Nephron progenitor cell (in vitro differentiated cells): ENCODE measurements at regions not wholly inside any gene's neighbourhood (a gene's known extent, or its start where the extent isn't known, plus 50 kb on each side); places are given as distances from the start of the nearest gene placed in this dataset.

Experiments
- DNase-seq: peaks from one replicate; pipeline ENCODE4 v3.0.0; 2021
- H3K27ac Mint-ChIP-seq: 2 replicates; pipeline ENCODE4 v1.8.0; 2021; ENCODE audit warnings: mild to moderate bottlenecking, moderate library complexity, mixed read lengths
- H3K27me3 Mint-ChIP-seq: 2 replicates; pipeline ENCODE4 v1.8.0; 2021; ENCODE audit warnings: mild to moderate bottlenecking, low read depth, mixed read lengths; ENCODE audit not compliant: poor library complexity
- H3K36me3 Mint-ChIP-seq: 2 replicates; pipeline ENCODE4 v1.8.0; 2021; ENCODE audit warnings: low read depth, mixed read lengths
- H3K4me1 Mint-ChIP-seq: 2 replicates; pipeline ENCODE4 v1.8.0; 2021; ENCODE audit warnings: mixed read lengths
- H3K4me3 Mint-ChIP-seq: 2 replicates; pipeline ENCODE4 v1.8.0; 2021; ENCODE audit warnings: mild to moderate bottlenecking, moderate library complexity, mixed read lengths
- H3K9me3 Mint-ChIP-seq: 2 replicates; pipeline ENCODE4 v1.8.0; 2021; ENCODE audit warnings: mild to moderate bottlenecking, moderate library complexity, mixed read lengths
- CTCF ChIP-seq: fragments of 200-600 bp; sonication (generic); IDR thresholded peaks from 2 replicates; pipeline ENCODE4 v1.5.0; 2021; ENCODE audit warnings: antibody characterized with exemption

- H3K27ac Mint-ChIP-seq = peak overlapping the region; percentile 26
These were observed 121.1 kb downstream of the PDCD6IP start for GRCh38 chr3:33919312-33920120.

GRCh38 chr3:33920511-33920910 is 122.1 kb downstream of the PDCD6IP start:
- H3K27me3 Mint-ChIP-seq = peaks cover 4% of the 10 kb centered on the region
- H3K36me3 Mint-ChIP-seq = no peaks in the 10 kb centered on the region
- H3K27ac Mint-ChIP-seq = no peak overlapping the region
- peaks cover 26% of the 10 kb centered on the region for H3K4me1 Mint-ChIP-seq
- H3K9me3 Mint-ChIP-seq = no peaks in the 10 kb centered on the region
- DNase-seq = no peak
- TF ChIP-seq CTCF = no peak
- no peak overlapping the region for H3K4me3 Mint-ChIP-seq

More at GRCh38 chr3:33919312-33920120, 121.1 kb downstream of the PDCD6IP start:
- H3K36me3 Mint-ChIP-seq = no peaks in the 10 kb centered on the region
- H3K4me1 Mint-ChIP-seq = peaks cover 35% of the 10 kb centered on the region
- DNase-seq = no peak
- H3K9me3 Mint-ChIP-seq = no peaks in the 10 kb centered on the region
- no peak for TF ChIP-seq CTCF
- no peak overlapping the region for H3K4me3 Mint-ChIP-seq
- H3K27me3 Mint-ChIP-seq = peaks cover 3% of the 10 kb centered on the region

GRCh38 chr3:33921608-33922007 is 123.2 kb downstream of the PDCD6IP start:
- Mint-ChIP-seq H3K27me3 (peaks cover 4% of the 10 kb centered on the region), H3K27ac (no peak overlapping the region), H3K9me3 (no peaks in the 10 kb centered on the region), H3K36me3 (no peaks in the 10 kb centered on the region), H3K4me1 (peaks cover 19% of the 10 kb centered on the region), H3K4me3 (no peak overlapping the region)
- no peak for DNase-seq
- no peak for TF ChIP-seq CTCF

GRCh38 chr3:33926998-33927605 is 128.7 kb downstream of the PDCD6IP start:
- H3K4me1 Mint-ChIP-seq = peaks cover 26% of the 10 kb centered on the region
- DNase-seq = no peak
- H3K9me3 Mint-ChIP-seq = no peaks in the 10 kb centered on the region
- no peak overlapping the region for H3K4me3 Mint-ChIP-seq
- TF ChIP-seq CTCF = no peak
- H3K27me3 Mint-ChIP-seq = peaks cover 4% of the 10 kb centered on the region
- no peaks in the 10 kb centered on the region for H3K36me3 Mint-ChIP-seq
- no peak overlapping the region for H3K27ac Mint-ChIP-seq

GRCh38 chr3:33929813-33930212 is 131.4 kb downstream of the PDCD6IP start:
- Mint-ChIP-seq H3K4me3 (no peak overlapping the region), H3K4me1 (peaks cover 26% of the 10 kb centered on the region), H3K36me3 (peaks cover 4% of the 10 kb centered on the region), H3K27me3 (no peaks in the 10 kb centered on the region), H3K27ac (no peak overlapping the region), H3K9me3 (peaks cover 9% of the 10 kb centered on the region)
- TF ChIP-seq CTCF = no peak
- no peak for DNase-seq
